IMR-90 (cell line): ENCODE measurements at regions not wholly inside any gene's neighbourhood (a gene's known extent, or its start where the extent isn't known, plus 50 kb on each side); places are given as distances from the start of the nearest gene placed in this dataset.
A peak's percentile ranks its signal among the peaks of the same experiment; 100 is the strongest.
"Not testable (repeated sequence)": the region's sequence is repeated elsewhere in the genome, so short reads cannot be mapped to it uniquely, and the experiment has no call there.

Source experiments
- ATAC-seq: fragments of 200-7000 bp; cut with Tn5 transposase; 2 replicates; pipeline ENCODE4 v1.9.1; 2020; ENCODE audit warnings: low read depth, mild to moderate bottlenecking, moderate library complexity
- BruUV-seq: library from RNA; stranded (reverse); fragments of 400-500 nt; replicated peaks from 2 replicates; lab custom pipeline; 2021; lab: Mats Ljungman, UMichigan
- CTCF ChIA-PET: fragments of 300-600 bp; formaldehyde crosslinking; extraction: SDS; loops from one replicate; lab custom pipeline; 2021; ENCODE audit warnings: antibody characterized with exemption; lab: Yijun Ruan, JAX
- POLR2A ChIA-PET: fragments of 300-600 bp; sonication (Branson Sonifier 250); formaldehyde crosslinking; loops from one replicate; lab custom pipeline; 2022; ENCODE audit warnings: antibody characterized with exemption; ENCODE audit not compliant: unreplicated experiment; lab: Charles Lee
- DNase-seq: peaks from one replicate; pipeline ENCODE4 v3.0.0; 2013
- H2AFZ ChIP-seq: replicated peaks from 2 replicates; pipeline ENCODE3; 2013; ENCODE audit warnings: low read length, mild to moderate bottlenecking; ENCODE audit not compliant: poor library complexity
- H2AK5ac ChIP-seq: 2 replicates; pipeline ENCODE4 v1.6.1; 2013; ENCODE audit warnings: low read depth, low read length, inconsistent platforms
- H2AK9ac ChIP-seq: replicated peaks from 2 replicates; pipeline ENCODE3; 2013; ENCODE audit warnings: mild to moderate bottlenecking, low read depth, low read length, moderate library complexity; ENCODE audit not compliant: poor library complexity
- H2BK120ac ChIP-seq: 2 replicates; pipeline ENCODE4 v1.6.1; 2013; ENCODE audit warnings: low read depth, low read length, inconsistent platforms
- H2BK15ac ChIP-seq: 3 replicates; pipeline ENCODE4 v1.6.1; 2013; ENCODE audit warnings: low read depth, low read length, inconsistent platforms
- H2BK20ac ChIP-seq: 2 replicates; pipeline ENCODE4 v1.6.1; 2013; ENCODE audit warnings: low read depth, mild to moderate bottlenecking, inconsistent platforms, low read length, moderate library complexity
- H2BK5ac ChIP-seq: 2 replicates; pipeline ENCODE4 v1.6.1; 2013; ENCODE audit warnings: mild to moderate bottlenecking, low read depth, low read length, inconsistent platforms; ENCODE audit not compliant: poor library complexity, severe bottlenecking
- H3K14ac ChIP-seq: replicated peaks from 2 replicates; pipeline ENCODE4 v1.6.1; 2013; ENCODE audit warnings: low read depth, low read length, inconsistent platforms
- H3K18ac ChIP-seq: 2 replicates; pipeline ENCODE4 v1.6.1; 2013; ENCODE audit warnings: low read depth, low read length, control low read depth
- H3K23ac ChIP-seq: 2 replicates; pipeline ENCODE4 v1.6.1; 2013; ENCODE audit warnings: low read depth, low read length, inconsistent platforms
- H3K27ac ChIP-seq: 2 replicates; pipeline ENCODE4 v1.5.1; 2013; ENCODE audit warnings: mild to moderate bottlenecking, control low read depth, low read length; ENCODE audit not compliant: insufficient read depth
- H3K27me3 ChIP-seq: 2 replicates; pipeline ENCODE4 v1.6.1; 2013; ENCODE audit warnings: low read length; ENCODE audit not compliant: control insufficient read depth, insufficient read depth
- H3K36me3 ChIP-seq: 2 replicates; pipeline ENCODE4 v1.6.1; 2013; ENCODE audit warnings: low read length, mixed read lengths; ENCODE audit not compliant: control insufficient read depth, insufficient read depth
- H3K4ac ChIP-seq: 2 replicates; pipeline ENCODE4 v1.6.1; 2013; ENCODE audit warnings: low read depth, low read length, inconsistent platforms
- H3K4me1 ChIP-seq: 2 replicates; pipeline ENCODE4 v1.6.1; 2013; ENCODE audit warnings: low read length, mixed read lengths; ENCODE audit not compliant: control insufficient read depth, insufficient read depth
- H3K4me2 ChIP-seq: 2 replicates; pipeline ENCODE4 v1.6.1; 2013; ENCODE audit warnings: low read depth, mild to moderate bottlenecking, control low read depth, low read length, moderate library complexity
- H3K4me3 ChIP-seq: 2 replicates; pipeline ENCODE4 v1.5.1; 2013; ENCODE audit warnings: low read depth, mild to moderate bottlenecking, control low read depth, low read length, moderate library complexity; ENCODE audit not compliant: insufficient read depth
- H3K56ac ChIP-seq: 2 replicates; pipeline ENCODE4 v1.6.1; 2013; ENCODE audit warnings: low read length, inconsistent platforms; ENCODE audit not compliant: insufficient read depth; ENCODE audit errors: extremely low read depth
- H3K79me1 ChIP-seq, 2 experiments: 2 replicates each; pipeline ENCODE4 v1.6.1; 2013; ENCODE audit warnings: low read length in 2 of 2, inconsistent platforms in 1 of 2, low read depth in 1 of 2
- H3K9ac ChIP-seq: 2 replicates; pipeline ENCODE4 v1.6.1; 2013; ENCODE audit warnings: low read depth, low read length, control low read depth
- H3K9me1 ChIP-seq: 2 replicates; pipeline ENCODE4 v1.6.1; 2013; ENCODE audit warnings: low read length, inconsistent platforms; ENCODE audit not compliant: insufficient read depth
- H3K9me3 ChIP-seq: 2 replicates; pipeline ENCODE4 v1.6.1; 2013; ENCODE audit warnings: low read length; ENCODE audit not compliant: control insufficient read depth, insufficient read depth
- H4K20me1 ChIP-seq: 2 replicates; pipeline ENCODE4 v1.6.1; 2013; ENCODE audit warnings: low read length, inconsistent platforms; ENCODE audit not compliant: insufficient read depth
- H4K5ac ChIP-seq: 2 replicates; pipeline ENCODE4 v1.6.1; 2013; ENCODE audit warnings: mild to moderate bottlenecking, low read depth, low read length, control low read depth
- H4K8ac ChIP-seq, 2 experiments: 2 replicates each; pipeline ENCODE4 v1.6.1; 2013; ENCODE audit warnings: low read depth in 2 of 2, low read length in 2 of 2, control low read depth in 1 of 2, inconsistent platforms in 1 of 2
- H4K91ac ChIP-seq: 2 replicates; pipeline ENCODE4 v1.6.1; 2013; ENCODE audit warnings: low read depth, low read length, inconsistent platforms; ENCODE audit not compliant: insufficient read depth
- BHLHE40 ChIP-seq: fragments of 150-350 bp; IDR thresholded peaks from 2 replicates; pipeline ENCODE4 v1.6.1; 2016; ENCODE audit warnings: mild to moderate bottlenecking, low read depth, low read length
- MXI1 ChIP-seq: IDR thresholded peaks from 2 replicates; pipeline ENCODE4 v1.6.1; 2012; ENCODE audit warnings: low read depth, mild to moderate bottlenecking, low read length, moderate library complexity, borderline replicate concordance
- WGBS, 2 experiments: methylation state at CpG; one replicate each; pipeline versions ENCODE4 v1.1.5 to v1.1.7; 2013; ENCODE audit warnings: missing lambda C conversion rate in 2 of 2; ENCODE audit not compliant: insufficient read length in 1 of 2; ENCODE audit errors: extremely low coverage in 2 of 2; 5-methylcytosine and 5-hydroxymethylcytosine counted together
- dilution Hi-C: fragments of 300-500 bp; cut with HindIII; formaldehyde crosslinking; loops from one replicate; pipeline ENCODE4 v1.14.3; 2018; ENCODE audit warnings: low sequenced_read_pairs; ENCODE audit not compliant: unreplicated experiment
- in situ Hi-C: fragments of 300-500 bp; cut with MboI; formaldehyde crosslinking; loops from 3 replicates; pipeline ENCODE4 v1.14.3; 2019; ENCODE audit warnings: low sequenced_read_pairs, inconsistent platforms, mixed read lengths
- intact Hi-C: fragments of 100-400 bp; cut with micrococcal nuclease; formaldehyde crosslinking; loops from 2 replicates; pipeline ENCODE4 v1.10.0; 2022

DNA sequence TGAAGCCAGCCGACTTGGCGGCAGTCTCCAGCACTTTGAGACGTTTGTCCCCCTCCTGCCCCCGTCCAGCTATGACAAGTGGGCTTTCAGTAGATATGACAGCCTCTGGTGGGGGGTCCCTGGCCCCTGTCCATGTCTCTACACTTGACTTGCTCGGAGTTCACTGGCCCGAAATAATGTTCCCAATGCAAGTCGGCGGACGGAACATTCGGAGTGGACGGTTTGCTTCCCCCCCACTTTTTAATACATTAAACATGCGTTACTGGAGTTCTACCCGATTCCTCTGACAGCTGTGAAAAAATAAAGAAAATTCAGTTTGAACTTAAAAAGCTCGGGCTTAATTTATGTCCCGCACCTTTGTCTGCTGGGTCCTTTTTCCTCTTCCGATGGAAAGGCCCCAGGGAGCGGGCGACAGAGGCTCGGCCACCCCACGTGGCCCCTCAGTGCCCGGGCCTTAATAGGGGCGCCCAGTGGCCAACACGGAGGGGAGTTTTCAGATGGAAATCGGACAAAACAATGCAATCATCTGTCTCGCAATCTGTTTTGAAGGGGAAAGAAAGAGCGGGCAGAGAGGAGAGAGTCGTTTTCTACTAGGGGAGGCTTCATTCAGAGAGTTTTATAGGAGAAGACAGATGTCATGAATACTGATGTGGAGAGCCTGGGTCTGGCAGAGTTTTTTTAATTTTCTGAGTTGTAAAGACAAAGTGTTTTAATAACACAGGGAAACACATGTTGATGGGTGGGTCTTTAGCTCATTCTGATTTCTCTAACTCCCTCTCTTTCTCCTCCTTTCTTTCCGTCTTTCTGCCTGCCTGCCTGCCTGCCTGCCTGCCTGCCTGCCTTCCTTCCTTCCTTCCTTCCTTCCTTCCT lies 50.2 kb downstream of the SMIM38 start:
- H4K8ac ChIP-seq, result no peak overlapping the region
- H4K91ac ChIP-seq, result no peak overlapping the region
- CTCF ChIA-PET, result no interaction called here
- BruUV-seq, result no TSS peak
- H3K18ac ChIP-seq, result no peak overlapping the region
- H3K79me1 ChIP-seq, result no peaks in the 10 kb centered on the region
- peak overlapping the region; percentile 74 for H2AK9ac ChIP-seq
- no peaks in the 10 kb centered on the region for H3K36me3 ChIP-seq
- POLR2A ChIA-PET, result no interaction called here
- WGBS, 2 experiments, result 77% methylated on average over 17 of the region's 28 CpGs; no CpG with 5 or more reads in 1 of the 2 experiments
- DNase-seq (no peak), ATAC-seq (no peak)
- H2AFZ ChIP-seq, result no peak overlapping the region
- intact Hi-C loops, result no loop called here
- no peak overlapping the region for H4K5ac ChIP-seq
- in situ Hi-C loops, result no loop called here
- peaks cover 4% of the 10 kb centered on the region for H3K9me3 ChIP-seq
- H3K56ac ChIP-seq, result no peak overlapping the region
- H3K9ac ChIP-seq, result no peak overlapping the region
- H3K4ac ChIP-seq, result no peak overlapping the region
- no peaks in the 10 kb centered on the region; the same call in 1 of the 2 replicates for H4K20me1 ChIP-seq
- no peaks in the 10 kb centered on the region; the same call in 1 of the 2 replicates for H3K4me1 ChIP-seq
- H2BK15ac ChIP-seq, result no peak overlapping the region
- H2BK120ac ChIP-seq, result no peak overlapping the region
- H2BK20ac ChIP-seq, result no peak overlapping the region
- no peak overlapping the region for H2AK5ac ChIP-seq
- H3K4me3 ChIP-seq, result no peak overlapping the region
- TF ChIP-seq BHLHE40, result no peak
- no peak for TF ChIP-seq MXI1
- peaks cover 27% of the 10 kb centered on the region for H3K27me3 ChIP-seq
- H3K14ac ChIP-seq, result no peak overlapping the region
- no peaks in the 10 kb centered on the region for H3K9me1 ChIP-seq
- H2BK5ac ChIP-seq, result no peak overlapping the region
- H3K27ac ChIP-seq, result no peak overlapping the region
- H3K4me2 ChIP-seq, result no peak overlapping the region
- H3K23ac ChIP-seq, result no peak overlapping the region
- dilution Hi-C loops, result no loop called here

DNA sequence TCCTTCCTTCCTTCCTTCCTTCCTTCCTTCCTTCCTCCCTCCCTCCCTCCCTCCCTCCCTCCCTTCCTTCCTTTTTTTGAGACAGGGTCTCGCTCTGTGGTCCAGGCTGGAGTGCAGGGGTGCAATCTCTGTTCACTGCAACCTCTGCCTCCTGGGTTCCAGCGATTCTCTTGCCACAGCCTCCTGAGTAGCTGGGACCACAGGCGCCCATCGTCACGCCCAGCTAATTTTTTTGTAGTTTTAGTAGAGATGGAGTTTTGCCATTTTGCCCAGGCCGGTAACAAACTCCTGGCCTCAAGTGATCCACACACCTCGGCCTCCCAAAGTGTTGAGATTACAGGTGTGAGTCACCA lies 50.9 kb downstream of the SMIM38 start:
- H4K20me1 ChIP-seq, H3K18ac ChIP-seq, H2BK15ac ChIP-seq, CTCF ChIA-PET, H3K36me3 ChIP-seq, BruUV-seq, dilution Hi-C loops, H2AK9ac ChIP-seq, POLR2A ChIA-PET, H3K4me1 ChIP-seq, H3K9ac ChIP-seq, H2AK5ac ChIP-seq, H2BK20ac ChIP-seq, in situ Hi-C loops, H4K5ac ChIP-seq, H2BK5ac ChIP-seq, H2BK120ac ChIP-seq, H2AFZ ChIP-seq, H4K91ac ChIP-seq, H3K4me2 ChIP-seq, H3K4me3 ChIP-seq, H3K9me1 ChIP-seq, ATAC-seq, H3K23ac ChIP-seq, H3K9me3 ChIP-seq, H3K79me1 ChIP-seq, DNase-seq, H3K27ac ChIP-seq, H3K14ac ChIP-seq, H3K4ac ChIP-seq, H3K56ac ChIP-seq, intact Hi-C loops, H4K8ac ChIP-seq: not testable (repeated sequence)
- H3K27me3 ChIP-seq, result peaks cover 23% of the 10 kb centered on the region
- no CpG with 5 or more reads among the region's 7 CpGs for WGBS, 2 experiments
